ENCODE measurements at regions not wholly inside any gene's neighbourhood (a gene's known extent, or its start where the extent isn't known, plus 50 kb on each side); places are given as distances from the start of the nearest gene placed in this dataset.

DNA sequence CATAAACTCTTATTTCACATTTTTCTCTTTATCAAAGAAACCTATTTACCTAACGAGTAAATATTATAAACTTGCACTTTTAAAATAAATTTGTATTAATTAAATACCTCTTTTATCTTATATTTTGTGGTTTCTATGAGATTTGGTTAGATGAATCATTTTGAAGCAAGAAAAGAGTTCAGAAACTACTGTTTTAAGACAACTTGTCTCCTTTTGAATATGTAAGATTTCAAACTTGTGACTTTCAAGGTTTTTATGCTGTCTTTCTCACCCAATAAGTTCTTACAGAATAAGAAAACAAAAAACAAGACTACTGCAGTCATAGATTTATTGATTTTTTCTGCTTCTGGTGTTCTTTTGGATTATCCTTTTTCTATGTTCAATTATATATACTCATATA, 339.0 kb downstream of the SNAPC1 start:
- H3K4me3 ChIP-seq (ENCODE audit: low read depth, low read length), result no peak overlapping the region
- no peak for DNase-seq (ENCODE audit: low read depth)
- TF ChIP-seq, protein P1, sequence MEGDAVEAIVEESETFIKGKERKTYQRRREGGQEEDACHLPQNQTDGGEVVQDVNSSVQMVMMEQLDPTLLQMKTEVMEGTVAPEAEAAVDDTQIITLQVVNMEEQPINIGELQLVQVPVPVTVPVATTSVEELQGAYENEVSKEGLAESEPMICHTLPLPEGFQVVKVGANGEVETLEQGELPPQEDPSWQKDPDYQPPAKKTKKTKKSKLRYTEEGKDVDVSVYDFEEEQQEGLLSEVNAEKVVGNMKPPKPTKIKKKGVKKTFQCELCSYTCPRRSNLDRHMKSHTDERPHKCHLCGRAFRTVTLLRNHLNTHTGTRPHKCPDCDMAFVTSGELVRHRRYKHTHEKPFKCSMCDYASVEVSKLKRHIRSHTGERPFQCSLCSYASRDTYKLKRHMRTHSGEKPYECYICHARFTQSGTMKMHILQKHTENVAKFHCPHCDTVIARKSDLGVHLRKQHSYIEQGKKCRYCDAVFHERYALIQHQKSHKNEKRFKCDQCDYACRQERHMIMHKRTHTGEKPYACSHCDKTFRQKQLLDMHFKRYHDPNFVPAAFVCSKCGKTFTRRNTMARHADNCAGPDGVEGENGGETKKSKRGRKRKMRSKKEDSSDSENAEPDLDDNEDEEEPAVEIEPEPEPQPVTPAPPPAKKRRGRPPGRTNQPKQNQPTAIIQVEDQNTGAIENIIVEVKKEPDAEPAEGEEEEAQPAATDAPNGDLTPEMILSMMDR (IDR thresholded peaks at IDR 0.05; ENCODE audit: insufficient read depth, low read length), result no peak

DNA sequence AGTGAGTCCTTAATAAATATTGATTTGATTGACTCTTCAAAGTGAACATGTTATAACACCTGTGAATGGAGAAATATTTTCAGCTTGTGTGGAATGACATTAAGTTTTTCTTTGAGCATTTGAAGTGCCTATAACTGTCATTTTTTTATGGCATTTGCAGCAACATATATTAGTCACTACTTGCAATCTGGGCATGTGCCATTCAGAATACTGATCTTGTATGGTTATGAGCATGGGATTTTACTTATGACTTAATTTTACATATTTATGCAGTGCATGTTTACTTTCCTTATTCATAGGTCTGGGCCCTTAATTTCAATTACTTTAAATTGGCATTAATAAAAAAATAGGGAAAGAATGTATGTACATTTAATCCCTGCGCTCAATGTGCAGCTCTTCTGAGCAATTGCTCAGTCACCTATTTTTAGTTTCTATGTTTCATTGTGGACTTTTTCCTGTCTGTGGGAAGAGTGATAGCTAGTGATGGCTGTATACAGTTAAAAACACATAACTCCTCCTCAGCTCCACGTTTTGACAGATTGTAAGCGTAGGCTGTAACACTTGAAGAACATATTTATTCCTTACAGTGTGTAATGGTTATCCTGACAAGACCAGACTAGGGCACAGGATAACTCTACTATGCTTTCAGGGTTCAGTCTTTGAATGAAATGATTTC, 339.6 kb downstream of the SNAPC1 start:
- no peak for DNase-seq (ENCODE audit: low read depth)
- H3K4me3 ChIP-seq (ENCODE audit: low read depth, low read length), result no peak overlapping the region
- TF ChIP-seq, protein P1 (IDR thresholded peaks at IDR 0.05; ENCODE audit: insufficient read depth, low read length), result no peak

DNA sequence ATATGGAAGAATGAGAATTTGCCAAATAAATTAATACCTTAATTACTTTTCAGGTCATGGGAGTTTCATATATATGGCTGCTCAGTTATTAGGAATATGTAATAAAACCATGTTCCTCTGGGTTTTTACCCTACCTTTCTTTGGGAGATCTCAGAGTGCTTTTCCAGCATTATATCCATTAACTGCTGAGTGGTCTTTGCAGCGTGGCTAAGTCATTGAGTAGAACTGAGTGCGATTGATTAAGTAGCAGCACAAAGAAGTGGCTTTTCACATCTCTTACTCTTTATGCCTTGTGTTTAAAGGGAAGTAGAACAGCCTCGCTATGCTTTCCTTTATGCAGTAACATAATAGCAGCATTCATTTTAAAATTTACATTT, 340.1 kb downstream of the SNAPC1 start:
- H3K4me3 ChIP-seq (ENCODE audit: low read depth, low read length), result no peak overlapping the region
- no peak for DNase-seq (ENCODE audit: low read depth)
- TF ChIP-seq, protein P1 (IDR thresholded peaks at IDR 0.05; ENCODE audit: insufficient read depth, low read length), result no peak

DNA sequence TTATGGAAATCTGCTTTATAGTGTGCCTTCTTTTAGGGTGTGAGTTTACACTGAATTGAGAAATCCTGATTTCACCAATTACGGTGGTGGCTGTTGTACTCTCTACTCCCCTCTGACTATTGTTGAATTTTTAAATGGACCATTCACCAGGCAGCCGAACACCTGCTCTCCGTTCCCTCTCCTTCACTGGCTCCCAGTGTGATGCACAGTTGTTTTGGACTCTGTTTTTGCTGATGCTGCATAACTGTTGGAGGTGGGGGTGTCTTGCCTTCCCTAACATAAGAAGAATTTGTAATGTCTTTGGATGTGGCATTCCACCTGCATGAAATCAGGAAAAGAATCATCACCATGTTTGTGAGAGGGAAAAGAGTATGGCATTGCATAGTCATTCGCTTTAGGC, 341.2 kb downstream of the SNAPC1 start:
- TF ChIP-seq, protein P1 (IDR thresholded peaks at IDR 0.05; ENCODE audit: insufficient read depth, low read length), result no peak
- DNase-seq (ENCODE audit: low read depth), result no peak
- no peak overlapping the region for H3K4me3 ChIP-seq (ENCODE audit: low read depth, low read length)

GRCh38 chr14:62110941-62111340, 348.7 kb downstream of the SNAPC1 start:
- no peak for DNase-seq (ENCODE audit: low read depth)
- TF ChIP-seq, protein P1 (IDR thresholded peaks at IDR 0.05; ENCODE audit: insufficient read depth, low read length), result no peak

GRCh38 chr14:62117010-62117750, 355.0 kb downstream of the SNAPC1 start:
- TF ChIP-seq, protein P1 (IDR thresholded peaks at IDR 0.05; ENCODE audit: insufficient read depth, low read length), result no peak
- H3K4me3 ChIP-seq (ENCODE audit: low read depth, low read length), result no peak overlapping the region
- peak; percentile 2 for DNase-seq (ENCODE audit: low read depth)

More at GRCh38 chr14:62110941-62111340, 348.7 kb downstream of the SNAPC1 start:
- H3K4me3 ChIP-seq (ENCODE audit: low read depth, low read length), result no peak overlapping the region

Measured in fibroblast of the aortic adventitia (primary cell).